Lung (tissue), 11 donors: ENCODE measurements at regions not wholly inside any gene's neighbourhood (a gene's known extent, or its start where the extent isn't known, plus 50 kb on each side); places are given as distances from the start of the nearest gene placed in this dataset.

Experiments used
- ATAC-seq: fragments of 200-7000 bp; cut with Tn5 transposase; one replicate; pipeline ENCODE4 v1.9.1; 2020; ENCODE audit warnings: moderate number of reproducible peaks; ENCODE audit not compliant: insufficient read depth, low FRiP score
- DNase-seq, 3 donors: peaks; one replicate each; pipeline ENCODE4 v3.0.0-alpha.2; 2013 to 2017
- H3K27ac ChIP-seq, 2 donors: one replicate each; pipeline ENCODE4 v1.5.1; 2013; ENCODE audit warnings: mild to moderate bottlenecking in 2 of 2, moderate library complexity in 2 of 2, control low read depth in 1 of 2, inconsistent platforms in 1 of 2, low read depth in 1 of 2, low read length in 1 of 2
- H3K27me3 ChIP-seq, 3 donors: one replicate each; pipeline ENCODE4 v1.5.1; 2013; ENCODE audit warnings: low read length in 2 of 3; ENCODE audit not compliant: control insufficient read depth in 3 of 3, insufficient read depth in 3 of 3
- H3K36me3 ChIP-seq, 4 donors: one replicate each; pipeline ENCODE4 v1.5.1; 2013; ENCODE audit warnings: low read length in 4 of 4, mild to moderate bottlenecking in 1 of 4, moderate library complexity in 1 of 4; ENCODE audit not compliant: control insufficient read depth in 4 of 4, insufficient read depth in 4 of 4
- H3K4me1 ChIP-seq, 5 donors: one replicate each; pipeline ENCODE4 v1.5.1; 2013; ENCODE audit warnings: low read length in 5 of 5, mild to moderate bottlenecking in 2 of 5, moderate library complexity in 1 of 5; ENCODE audit not compliant: control insufficient read depth in 5 of 5, insufficient read depth in 5 of 5
- H3K4me3 ChIP-seq: one replicate; pipeline ENCODE4 v1.5.1; 2013; ENCODE audit warnings: mild to moderate bottlenecking, control low read depth, moderate library complexity
- H3K9ac ChIP-seq, 2 donors: one replicate each; pipeline ENCODE4 v1.5.1; 2013; ENCODE audit warnings: low read length in 2 of 2, control low read depth in 1 of 2; ENCODE audit not compliant: insufficient read depth in 1 of 2
- H3K9me3 ChIP-seq, 4 donors: one replicate each; pipeline ENCODE4 v1.5.1; 2013; ENCODE audit warnings: low read length in 3 of 4, mild to moderate bottlenecking in 1 of 4, moderate library complexity in 1 of 4; ENCODE audit not compliant: control insufficient read depth in 4 of 4, insufficient read depth in 3 of 4
- CTCF ChIP-seq: IDR thresholded peaks from 2 replicates; pipeline ENCODE4 v1.5.1; 2012; ENCODE audit warnings: mild to moderate bottlenecking; ENCODE audit errors: control extremely low read depth, extremely low read depth
- WGBS, 2 donors: extraction: QIAGEN DNeasy Blood & Tissue Kit; methylation state at CpG; one replicate each; pipeline ENCODE4 v1.1.7; 2013; 5-methylcytosine and 5-hydroxymethylcytosine counted together
- donor health status: control.
- donor health status: control.
- donor health status: Bipolar disorder and iron deficiency.
- donor health status: healthy.
- donor health status: DM: yes; HTN: yes; CAD: no.

GRCh38 chr3:59404064-59404463 lies 354.2 kb upstream of the CFAP20DC start:
- no peak overlapping the region for H3K4me3 ChIP-seq
- TF ChIP-seq CTCF, result no peak
- no peak overlapping the region for H3K9ac ChIP-seq
- WGBS, 2 donors, result 94 to 95% methylated on average over 2 of the region's 2 CpGs
- no peaks in the 10 kb centered on the region for H3K9me3 ChIP-seq
- H3K27ac ChIP-seq, result no peak overlapping the region
- no peak for DNase-seq
- H3K4me1 ChIP-seq, result peaks cover 0 to 4% (median 0%) of the 10 kb centered on the region in 5 donors
- ATAC-seq, result no peak
- H3K36me3 ChIP-seq, result no peaks in the 10 kb centered on the region
- no peaks in the 10 kb centered on the region for H3K27me3 ChIP-seq

DNA sequence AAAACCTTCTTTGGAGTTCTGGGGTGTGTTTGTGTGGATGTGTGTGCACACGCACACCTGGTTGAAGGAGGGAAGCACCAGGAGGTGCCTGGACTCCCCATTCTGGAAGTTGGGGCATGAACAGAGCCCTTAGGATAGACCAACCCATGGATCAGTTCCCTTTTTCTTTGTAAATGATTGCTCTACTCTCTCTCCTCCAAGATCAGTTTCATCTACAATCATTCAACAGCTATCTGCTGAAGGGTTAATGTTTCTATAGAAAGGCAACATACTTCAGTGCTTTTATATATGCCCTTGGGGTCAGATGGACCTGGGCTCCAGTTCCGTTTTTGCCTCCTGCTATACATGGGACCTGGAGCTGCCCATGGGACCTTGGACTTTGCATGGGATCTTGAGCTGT lies 352.1 kb upstream of the CFAP20DC start:
- no peaks in the 10 kb centered on the region for H3K4me1 ChIP-seq
- no peak for ATAC-seq
- H3K27ac ChIP-seq, result no peak overlapping the region
- 87% methylated on average over 2 of the region's 2 CpGs for WGBS, 2 donors
- H3K27me3 ChIP-seq, result no peaks in the 10 kb centered on the region
- no peak overlapping the region for H3K4me3 ChIP-seq
- H3K9ac ChIP-seq, result no peak overlapping the region
- H3K36me3 ChIP-seq, result no peaks in the 10 kb centered on the region
- no peak for DNase-seq
- H3K9me3 ChIP-seq, result no peaks in the 10 kb centered on the region
- TF ChIP-seq CTCF, result no peak

DNA sequence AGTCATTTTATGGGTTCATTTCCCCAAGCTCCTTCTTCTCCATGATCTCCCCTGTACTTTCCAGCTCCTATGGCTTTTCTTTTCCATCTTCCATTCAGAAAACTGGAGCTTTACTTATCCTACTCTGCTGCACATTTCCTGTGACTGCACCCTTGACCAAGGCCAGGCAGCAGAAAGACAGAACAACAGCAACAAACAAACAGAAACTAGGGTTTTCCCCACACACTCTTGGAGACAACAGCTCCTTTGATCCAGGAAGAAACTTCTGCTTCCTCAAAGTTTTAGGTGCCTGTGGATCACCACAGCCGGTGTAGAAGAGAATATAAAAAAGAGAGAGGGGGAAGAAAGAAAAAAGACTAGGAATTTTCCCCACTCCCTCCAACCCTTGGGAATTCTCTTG lies 342.3 kb upstream of the CFAP20DC start:
- Histone ChIP-seq H3K4me1 (no peaks in the 10 kb centered on the region), H3K4me3 (no peak overlapping the region), H3K36me3 (no peaks in the 10 kb centered on the region), H3K9ac (no peak overlapping the region), H3K27ac (no peak overlapping the region), H3K9me3 (no peaks in the 10 kb centered on the region), H3K27me3 (no peaks in the 10 kb centered on the region)
- no peak for TF ChIP-seq CTCF
- 70 to 82% methylated on average over 1 of the region's 1 CpG for WGBS, 2 donors
- ATAC-seq (no peak), DNase-seq (no peak)

GRCh38 chr3:59391131-59391530 lies 341.3 kb upstream of the CFAP20DC start:
- 80 to 89% methylated on average over 7 of the region's 7 CpGs for WGBS, 2 donors

More at GRCh38 chr3:59391131-59391530, 341.3 kb upstream of the CFAP20DC start:
- Histone ChIP-seq H3K9me3 (no peaks in the 10 kb centered on the region), H3K9ac (no peak overlapping the region), H3K27me3 (no peaks in the 10 kb centered on the region), H3K27ac (no peak overlapping the region), H3K4me1 (no peaks in the 10 kb centered on the region), H3K36me3 (no peaks in the 10 kb centered on the region), H3K4me3 (no peak overlapping the region)
- TF ChIP-seq CTCF, result no peak
- no peak for ATAC-seq
- no peak for DNase-seq
